Keratinocyte (primary cell): ENCODE measurements at regions not wholly inside any gene's neighbourhood (a gene's known extent, or its start where the extent isn't known, plus 50 kb on each side); places are given as distances from the start of the nearest gene placed in this dataset.

Experiments
- DNase-seq: peaks from one replicate; pipeline ENCODE4 v3.0.0-alpha.2; 2011; ENCODE audit warnings: low read depth, missing footprints, low spot score
- FAIRE-seq: peaks from 2 replicates; lab custom pipeline; 2011; peaks lifted over from hg19 to GRCh38; lab: Jason Lieb, UNC
- H2AFZ ChIP-seq: 2 replicates; pipeline ENCODE4 v1.6.0; 2012; ENCODE audit warnings: low read length, control low read depth, inconsistent platforms; ENCODE audit not compliant: control insufficient read depth
- H3K27ac ChIP-seq: 2 replicates; pipeline ENCODE4 v1.5.1; 2011; ENCODE audit warnings: low read length; ENCODE audit not compliant: control insufficient read depth, insufficient read depth
- H3K27me3 ChIP-seq: 3 replicates; pipeline ENCODE4 v1.6.0; 2011; ENCODE audit warnings: low read length; ENCODE audit not compliant: control insufficient read depth, insufficient read depth; ENCODE audit errors: extremely low read depth
- H3K36me3 ChIP-seq, 2 experiments: 2 replicates in 1 of 2; 3 replicates in 1 of 2; pipeline ENCODE4 v1.5.1; 2011; ENCODE audit warnings: low read length in 2 of 2, mild to moderate bottlenecking in 1 of 2; ENCODE audit not compliant: control insufficient read depth in 2 of 2, insufficient read depth in 2 of 2; ENCODE audit errors: extremely low read depth in 1 of 2
- H3K4me1 ChIP-seq: 3 replicates; pipeline ENCODE4 v1.5.1; 2011; ENCODE audit warnings: low read length; ENCODE audit not compliant: control insufficient read depth, insufficient read depth; ENCODE audit errors: extremely low read depth
- H3K4me2 ChIP-seq: 3 replicates; pipeline ENCODE4 v1.6.0; 2011; ENCODE audit warnings: low read depth, low read length; ENCODE audit not compliant: control insufficient read depth, insufficient read depth; ENCODE audit errors: extremely low read depth
- H3K4me3 ChIP-seq, 3 experiments: fragments of 200-600 bp in 1 of 3; sonication (generic) in 1 of 3; 2 replicates in 2 of 3; 3 replicates in 1 of 3; pipeline ENCODE4 v1.5.1; 2011 to 2016; ENCODE audit warnings: low read length in 3 of 3, mild to moderate bottlenecking in 3 of 3, control low read depth in 2 of 3, inconsistent platforms in 1 of 3, low read depth in 1 of 3, mixed read lengths in 1 of 3, mixed run types in 1 of 3, moderate library complexity in 1 of 3; ENCODE audit not compliant: control insufficient read depth in 2 of 3, insufficient read depth in 2 of 3; ENCODE audit errors: extremely low read depth in 1 of 3
- H3K79me2 ChIP-seq: 2 replicates; pipeline ENCODE4 v1.6.0; 2012; ENCODE audit warnings: low read length; ENCODE audit not compliant: control insufficient read depth, insufficient read depth
- H3K9ac ChIP-seq: 3 replicates; pipeline ENCODE4 v1.6.0; 2011; ENCODE audit warnings: low read length; ENCODE audit not compliant: control insufficient read depth, insufficient read depth; ENCODE audit errors: extremely low read depth
- H3K9me1 ChIP-seq: 3 replicates; pipeline ENCODE4 v1.6.0; 2011; ENCODE audit warnings: low read length; ENCODE audit not compliant: control insufficient read depth, insufficient read depth; ENCODE audit errors: extremely low read depth
- H3K9me3 ChIP-seq: 2 replicates; pipeline ENCODE4 v1.5.1; 2012; ENCODE audit warnings: low read depth, low read length; ENCODE audit not compliant: control insufficient read depth
- H4K20me1 ChIP-seq: 3 replicates; pipeline ENCODE4 v1.6.0; 2011; ENCODE audit warnings: low read length; ENCODE audit not compliant: control insufficient read depth, insufficient read depth; ENCODE audit errors: extremely low read depth
- EZH2 ChIP-seq: IDR thresholded peaks from one replicate; pipeline ENCODE4 v1.6.1; 2012; ENCODE audit warnings: inconsistent platforms, mild to moderate bottlenecking, low read length, moderate library complexity
- dilution Hi-C: fragments of 300-500 bp; cut with MboI; formaldehyde crosslinking; loops from one replicate; pipeline ENCODE4 v1.7.0; 2020; ENCODE audit warnings: low sequenced_read_pairs; ENCODE audit not compliant: extremely low pct_ligation_motif_present
- TF ChIP-seq, protein P1 (sequence below), 3 experiments: IDR thresholded peaks in 1 of 3; conservative IDR thresholded peaks in 1 of 3; optimal IDR thresholded peaks in 1 of 3; 2 replicates in 2 of 3; 3 replicates in 1 of 3; pipeline versions ENCODE3 to v1.5.1; 2011; ENCODE audit warnings: low read length in 3 of 3, mild to moderate bottlenecking in 3 of 3, moderate library complexity in 2 of 3, control low read depth in 1 of 3, inconsistent platforms in 1 of 3; ENCODE audit not compliant: insufficient read depth in 2 of 3; ENCODE audit errors: extremely low read depth in 1 of 3

DNA sequence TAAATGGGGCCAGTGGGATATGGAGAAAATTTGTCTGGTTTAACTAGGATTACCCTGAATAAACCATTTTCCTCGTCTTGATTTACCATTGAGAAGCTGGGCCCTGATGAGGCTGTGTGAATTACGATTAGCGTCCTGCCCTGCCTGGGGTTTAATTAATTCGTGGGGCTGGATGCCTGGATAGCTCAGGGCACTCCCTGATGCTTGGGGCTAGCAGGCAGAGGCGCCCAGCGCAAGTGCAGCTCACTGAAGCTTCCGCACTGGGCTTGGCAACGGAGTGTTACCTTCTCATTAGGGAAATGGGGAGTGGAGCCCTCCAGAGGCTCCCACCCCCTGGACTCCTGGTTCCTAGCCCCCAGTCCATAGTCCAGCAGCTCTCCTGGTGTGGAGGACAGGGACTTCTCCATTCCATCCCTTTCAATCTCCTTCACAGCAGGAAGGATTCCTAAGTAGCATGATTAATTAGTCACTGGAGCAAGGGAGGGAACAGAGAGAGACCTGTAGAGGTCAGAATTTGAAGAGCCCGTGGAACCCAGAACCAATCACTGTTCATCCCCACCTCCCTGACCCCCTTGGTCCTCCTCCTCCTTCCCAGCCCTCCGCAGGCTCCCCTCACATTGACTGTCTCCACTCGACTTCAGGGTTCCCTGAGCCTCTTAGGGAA lies 107.2 kb downstream of the UQCRFS1 start:
- no peak for FAIRE-seq

DNA sequence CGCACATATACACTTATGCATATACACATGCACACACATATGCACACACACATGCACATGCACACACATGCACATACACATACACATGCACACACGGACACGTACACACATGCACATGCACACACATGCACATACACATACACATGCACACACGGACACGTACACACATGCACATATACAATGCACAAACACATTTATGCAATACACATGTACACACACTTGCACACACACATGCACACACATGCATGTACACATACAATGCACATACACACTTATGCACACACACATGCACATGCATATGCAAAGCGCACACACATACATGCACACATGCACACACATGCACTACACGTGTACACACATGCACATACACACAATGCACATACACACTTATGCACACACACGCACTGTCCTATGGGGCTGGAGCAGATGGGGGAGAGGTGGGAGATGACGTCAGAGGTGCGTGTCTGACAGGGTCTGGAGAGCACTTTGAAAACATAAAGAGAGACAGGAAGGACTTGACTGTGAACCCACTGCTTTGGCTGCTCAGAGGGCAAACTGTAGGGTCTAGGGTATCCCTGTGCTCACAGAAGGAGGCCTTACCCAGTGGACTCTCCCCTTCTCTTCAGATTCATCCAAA lies 108.2 kb downstream of the UQCRFS1 start:
- H3K4me3 ChIP-seq = no peak overlapping the region
- no peak overlapping the region for H2AFZ ChIP-seq
- H3K9ac ChIP-seq = no peak overlapping the region
- H3K79me2 ChIP-seq = no peaks in the 10 kb centered on the region
- TF ChIP-seq, protein P1, sequence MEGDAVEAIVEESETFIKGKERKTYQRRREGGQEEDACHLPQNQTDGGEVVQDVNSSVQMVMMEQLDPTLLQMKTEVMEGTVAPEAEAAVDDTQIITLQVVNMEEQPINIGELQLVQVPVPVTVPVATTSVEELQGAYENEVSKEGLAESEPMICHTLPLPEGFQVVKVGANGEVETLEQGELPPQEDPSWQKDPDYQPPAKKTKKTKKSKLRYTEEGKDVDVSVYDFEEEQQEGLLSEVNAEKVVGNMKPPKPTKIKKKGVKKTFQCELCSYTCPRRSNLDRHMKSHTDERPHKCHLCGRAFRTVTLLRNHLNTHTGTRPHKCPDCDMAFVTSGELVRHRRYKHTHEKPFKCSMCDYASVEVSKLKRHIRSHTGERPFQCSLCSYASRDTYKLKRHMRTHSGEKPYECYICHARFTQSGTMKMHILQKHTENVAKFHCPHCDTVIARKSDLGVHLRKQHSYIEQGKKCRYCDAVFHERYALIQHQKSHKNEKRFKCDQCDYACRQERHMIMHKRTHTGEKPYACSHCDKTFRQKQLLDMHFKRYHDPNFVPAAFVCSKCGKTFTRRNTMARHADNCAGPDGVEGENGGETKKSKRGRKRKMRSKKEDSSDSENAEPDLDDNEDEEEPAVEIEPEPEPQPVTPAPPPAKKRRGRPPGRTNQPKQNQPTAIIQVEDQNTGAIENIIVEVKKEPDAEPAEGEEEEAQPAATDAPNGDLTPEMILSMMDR (optimal IDR thresholded peaks at IDR 0.05 in 1 of 3, IDR thresholded peaks at IDR 0.05 in 1 of 3, conservative IDR thresholded peaks at IDR 0.05 in 1 of 3; ENCODE audit: extremely low read depth in 1 of 3, insufficient read depth in 2 of 3, low read length in 3 of 3) = no peak
- H3K9me3 ChIP-seq = peaks cover 16% of the 10 kb centered on the region
- H3K36me3 ChIP-seq = no peaks in the 10 kb centered on the region
- H3K4me2 ChIP-seq = no peak overlapping the region
- DNase-seq (no peak), FAIRE-seq (no peak)
- no peaks in the 10 kb centered on the region for H3K4me1 ChIP-seq
- no peak overlapping the region for H3K27ac ChIP-seq
- no peaks in the 10 kb centered on the region for H3K9me1 ChIP-seq
- no peaks in the 10 kb centered on the region for H3K27me3 ChIP-seq
- H4K20me1 ChIP-seq = no peaks in the 10 kb centered on the region
- dilution Hi-C loops = no loop called here

More for the DNA sequence above, 107.2 kb downstream of the UQCRFS1 start:
- Histone ChIP-seq H3K79me2 (no peaks in the 10 kb centered on the region), H3K36me3 (no peaks in the 10 kb centered on the region), H3K4me3 (no peak overlapping the region), H3K9me1 (no peaks in the 10 kb centered on the region), H3K4me1 (no peaks in the 10 kb centered on the region), H3K9ac (no peak overlapping the region), H3K4me2 (no peak overlapping the region), H2AFZ (no peak overlapping the region), H4K20me1 (no peaks in the 10 kb centered on the region), H3K27ac (no peak overlapping the region), H3K27me3 (no peaks in the 10 kb centered on the region), H3K9me3 (peaks cover 18% of the 10 kb centered on the region)
- TF ChIP-seq, protein P1 (optimal IDR thresholded peaks at IDR 0.05 in 1 of 3, IDR thresholded peaks at IDR 0.05 in 1 of 3, conservative IDR thresholded peaks at IDR 0.05 in 1 of 3; ENCODE audit: extremely low read depth in 1 of 3, insufficient read depth in 2 of 3, low read length in 3 of 3) = no peak
- no peak for TF ChIP-seq EZH2
- DNase-seq = no peak
- dilution Hi-C loops = no loop called here
